Vagina (tissue), 2 donors: ENCODE measurements at regions not wholly inside any gene's neighbourhood (a gene's known extent, or its start where the extent isn't known, plus 50 kb on each side); places are given as distances from the start of the nearest gene placed in this dataset.

ENCODE experiments used
- CTCF ChIP-seq, 3 experiments: fragments of 450-650 bp in 2 of 3; fragments of 200-600 bp in 1 of 3; sonication (generic) in 1 of 3; IDR thresholded peaks; one replicate each; pipeline ENCODE4 v1.5.1; 2017 to 2019; ENCODE audit warnings: antibody characterized with exemption in 3 of 3, mild to moderate bottlenecking in 2 of 3, moderate library complexity in 2 of 3
- POLR2A ChIP-seq, 2 donors: fragments of 450-650 bp; IDR thresholded peaks; one replicate each; pipeline ENCODE4 v1.6.1; 2017; ENCODE audit warnings: antibody characterized with exemption in 2 of 2, mild to moderate bottlenecking in 2 of 2, moderate library complexity in 2 of 2
- POLR2AphosphoS5 ChIP-seq, 2 donors: sonication (generic); formaldehyde crosslinking; IDR thresholded peaks; one replicate each; pipeline ENCODE4 v1.9.0; 2017; ENCODE audit warnings: antibody characterized with exemption in 2 of 2, mild to moderate bottlenecking in 2 of 2, low read depth in 1 of 2; ENCODE audit not compliant: insufficient read depth in 1 of 2

DNA sequence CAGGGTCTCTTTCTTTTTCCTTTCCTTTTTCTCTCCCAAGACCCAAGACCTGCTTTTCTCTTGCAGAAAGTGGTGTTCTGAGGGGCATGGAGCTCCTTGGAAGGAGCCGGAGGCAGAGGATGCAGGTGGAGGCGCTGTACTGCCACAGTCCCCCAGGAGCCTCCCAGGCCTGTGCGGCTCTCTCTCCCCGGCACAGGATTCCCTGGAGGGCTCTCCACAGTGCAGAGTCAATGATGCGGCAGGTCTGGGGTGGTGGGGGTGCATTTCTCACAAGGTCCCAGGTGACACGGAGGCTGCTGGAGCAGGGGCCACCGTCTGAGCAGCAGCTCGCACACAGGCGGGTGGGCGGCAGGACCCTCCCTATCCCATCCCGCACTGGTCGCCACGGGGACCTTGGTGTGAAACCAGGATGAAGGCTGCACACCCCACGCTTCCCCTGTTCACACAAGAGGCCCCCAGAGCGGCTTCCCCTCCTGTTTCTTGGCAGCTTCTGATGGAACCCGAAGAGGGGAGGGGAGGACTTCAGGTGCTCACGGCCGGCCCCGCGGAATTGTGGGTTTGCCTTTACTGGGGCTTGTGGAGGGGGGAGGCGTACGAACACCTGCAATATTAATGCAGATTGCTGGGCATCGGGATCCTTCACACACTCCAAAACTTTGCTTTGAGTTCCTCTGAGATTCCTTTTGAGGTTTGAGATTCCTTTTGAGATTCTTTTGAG, 186.9 kb downstream of the ENGASE start:
- TF ChIP-seq POLR2AphosphoS5 (IDR thresholded peaks at IDR 0.05; ENCODE audit: insufficient read depth in 1 of 2, low read depth in 1 of 2) (no peak), CTCF (IDR thresholded peaks at IDR 0.05) (no peak), POLR2A (IDR thresholded peaks at IDR 0.05) (no peak)
